T-cell (primary cell): ENCODE measurements at regions not wholly inside any gene's neighbourhood (a gene's known extent, or its start where the extent isn't known, plus 50 kb on each side); places are given as distances from the start of the nearest gene placed in this dataset.

Experiments
- ATAC-seq, 4 experiments: fragments of 200-7000 bp in 3 of 4; fragments of 150-1000 bp in 1 of 4; cut with Tn5 transposase; replicated peaks in 1 of 4; 1 replicate in 3 of 4; 2 replicates in 1 of 4; pipeline ENCODE4 v1.10.0; 2021; ENCODE audit warnings: moderate library complexity in 3 of 4, mild to moderate bottlenecking in 2 of 4, moderate number of reproducible peaks in 1 of 4
- CTCF ChIA-PET, 2 donors: fragments of 300-600 bp; sonication (Branson Sonifier 250); formaldehyde crosslinking; loops; one replicate each; lab custom pipeline; 2022; ENCODE audit warnings: antibody characterized with exemption in 2 of 2; lab: Charles Lee
- POLR2A ChIA-PET, 2 donors: fragments of 300-600 bp; sonication (Branson Sonifier 250); formaldehyde crosslinking; loops; one replicate each; lab custom pipeline; 2022; ENCODE audit warnings: antibody characterized with exemption in 2 of 2; lab: Charles Lee
- DNase-seq, 35 experiments: peaks; one replicate each; pipeline versions ENCODE4 v3.0.0 to v3.0.0-alpha.2; 2013 to 2023
- H3K27ac ChIP-seq: one replicate; pipeline ENCODE4 v1.5.1; 2013; ENCODE audit warnings: low read length
- H3K27me3 ChIP-seq, 2 experiments: replicated peaks in 1 of 2; 1 replicate in 1 of 2; 2 replicates in 1 of 2; pipeline versions ENCODE4 v1.6.1 to v1.7.0; 2013; ENCODE audit warnings: low read length in 1 of 2, mixed read lengths in 1 of 2; ENCODE audit not compliant: control insufficient read depth in 2 of 2, insufficient read depth in 2 of 2; ENCODE audit errors: extremely low read depth in 1 of 2
- H3K36me3 ChIP-seq, 2 donors: 1 replicate in 1 of 2; 2 replicates in 1 of 2; pipeline versions ENCODE4 v1.6.1 to v1.7.0; 2013; ENCODE audit warnings: low read length in 1 of 2; ENCODE audit not compliant: control insufficient read depth in 2 of 2, insufficient read depth in 1 of 2; ENCODE audit errors: extremely low read depth in 1 of 2
- H3K4me1 ChIP-seq, 2 experiments: 1 replicate in 1 of 2; 2 replicates in 1 of 2; pipeline versions ENCODE4 v1.6.1 to v1.7.0; 2013; ENCODE audit warnings: low read length in 2 of 2, mixed read lengths in 1 of 2; ENCODE audit not compliant: insufficient read depth in 2 of 2, control insufficient read depth in 1 of 2; ENCODE audit errors: extremely low read depth in 1 of 2
- H3K4me3 ChIP-seq, 2 donors: 1 replicate in 1 of 2; 2 replicates in 1 of 2; pipeline versions ENCODE4 v1.5.1 to v1.7.0; 2013; ENCODE audit warnings: mild to moderate bottlenecking in 2 of 2, low read length in 1 of 2, moderate library complexity in 1 of 2; ENCODE audit not compliant: control insufficient read depth in 1 of 2; ENCODE audit errors: extremely low read depth in 1 of 2
- H3K9me3 ChIP-seq: 2 replicates; pipeline ENCODE4 v1.7.0; 2013
- H3K27ac Mint-ChIP-seq, 2 donors: one replicate each; pipeline ENCODE4 v1.8.0; 2020 to 2021; ENCODE audit warnings: mild to moderate bottlenecking in 2 of 2, mixed read lengths in 2 of 2
- H3K27me3 Mint-ChIP-seq, 2 donors: one replicate each; pipeline ENCODE4 v1.8.0; 2021 to 2022; ENCODE audit warnings: mixed read lengths in 2 of 2
- H3K36me3 Mint-ChIP-seq: one replicate; pipeline ENCODE4 v1.8.0; 2021; ENCODE audit warnings: mixed read lengths
- H3K4me1 Mint-ChIP-seq, 3 donors: one replicate each; pipeline ENCODE4 v1.8.0; 2020 to 2022; ENCODE audit warnings: mixed read lengths in 3 of 3, mild to moderate bottlenecking in 1 of 3
- H3K4me3 Mint-ChIP-seq, 3 donors: one replicate each; pipeline ENCODE4 v1.8.0; 2020 to 2022; ENCODE audit warnings: mild to moderate bottlenecking in 3 of 3, mixed read lengths in 3 of 3, moderate library complexity in 3 of 3
- H3K9me3 Mint-ChIP-seq, 3 donors: one replicate each; pipeline ENCODE4 v1.8.0; 2020 to 2022; ENCODE audit warnings: mixed read lengths in 3 of 3
- WGBS: methylation state at CpG from one replicate; pipeline ENCODE4 v1.1.5; 2013; ENCODE audit warnings: missing lambda C conversion rate; ENCODE audit not compliant: insufficient coverage; 5-methylcytosine and 5-hydroxymethylcytosine counted together

GRCh38 chr21:18488252-18488651 lies 84.7 kb upstream of the TMPRSS15 start:
- no peak overlapping the region for H3K27ac ChIP-seq
- no peaks in the 10 kb centered on the region for H3K36me3 ChIP-seq
- no peaks in the 10 kb centered on the region for H3K9me3 ChIP-seq
- ChIA-PET POLR2A (no interaction called here), CTCF (no interaction called here)
- 80% methylated on average over 1 of the region's 1 CpG for WGBS
- Mint-ChIP-seq H3K9me3 (no peaks in the 10 kb centered on the region), H3K4me3 (no peak overlapping the region), H3K27ac (no peak overlapping the region), H3K27me3 (no peaks in the 10 kb centered on the region), H3K36me3 (no peaks in the 10 kb centered on the region), H3K4me1 (no peaks in the 10 kb centered on the region)
- no peak for DNase-seq
- H3K27me3 ChIP-seq, result no peaks in the 10 kb centered on the region
- ATAC-seq, result no peak
- no peaks in the 10 kb centered on the region for H3K4me1 ChIP-seq
- no peak overlapping the region for H3K4me3 ChIP-seq

GRCh38 chr21:18493422-18493821 lies 89.8 kb upstream of the TMPRSS15 start:
- no peak for ATAC-seq
- Histone ChIP-seq H3K36me3 (no peaks in the 10 kb centered on the region), H3K27ac (no peak overlapping the region), H3K4me1 (no peaks in the 10 kb centered on the region), H3K9me3 (no peaks in the 10 kb centered on the region), H3K4me3 (no peak overlapping the region), H3K27me3 (no peaks in the 10 kb centered on the region)
- H3K27me3 Mint-ChIP-seq, result no peaks in the 10 kb centered on the region
- ChIA-PET POLR2A (no interaction called here), CTCF (no interaction called here)
- no peaks in the 10 kb centered on the region for H3K36me3 Mint-ChIP-seq
- WGBS, result 89% methylated on average over 6 of the region's 8 CpGs
- no peak overlapping the region for H3K27ac Mint-ChIP-seq
- no peak for DNase-seq
- H3K4me3 Mint-ChIP-seq, result no peak overlapping the region
- H3K9me3 Mint-ChIP-seq, result no peaks in the 10 kb centered on the region
- H3K4me1 Mint-ChIP-seq, result no peaks in the 10 kb centered on the region

- H3K27ac Mint-ChIP-seq, result no peak overlapping the region
- ATAC-seq (no peak), DNase-seq (no peak)
- no peaks in the 10 kb centered on the region for H3K4me1 Mint-ChIP-seq
- H3K9me3 ChIP-seq, result no peaks in the 10 kb centered on the region
- ChIA-PET POLR2A (no interaction called here), CTCF (no interaction called here)
- H3K4me3 Mint-ChIP-seq, result no peak overlapping the region
- peaks cover 0 to 6% of the 10 kb centered on the region in 2 experiments for H3K4me1 ChIP-seq
- no peaks in the 10 kb centered on the region for H3K36me3 Mint-ChIP-seq
- H3K9me3 Mint-ChIP-seq, result no peaks in the 10 kb centered on the region
- WGBS, result no CpG with 5 or more reads among the region's 1 CpG
- H3K27me3 Mint-ChIP-seq, result no peaks in the 10 kb centered on the region
- no peak overlapping the region for H3K4me3 ChIP-seq
- H3K27me3 ChIP-seq, result no peaks in the 10 kb centered on the region
- H3K36me3 ChIP-seq, result no peaks in the 10 kb centered on the region
- H3K27ac ChIP-seq, result no peak overlapping the region
Measured at GRCh38 chr21:18495523-18495922, 91.9 kb upstream of the TMPRSS15 start.

- Mint-ChIP-seq H3K4me1 (no peaks in the 10 kb centered on the region), H3K36me3 (no peaks in the 10 kb centered on the region)
Measured at GRCh38 chr21:18498431-18498830, 94.8 kb upstream of the TMPRSS15 start.

GRCh38 chr21:18499761-18500376 lies 96.3 kb upstream of the TMPRSS15 start:
- H3K4me1 Mint-ChIP-seq, result no peaks in the 10 kb centered on the region
- no peak overlapping the region for H3K4me3 Mint-ChIP-seq
- no CpG with 5 or more reads among the region's 4 CpGs for WGBS
- no peak overlapping the region for H3K27ac Mint-ChIP-seq
- ChIA-PET POLR2A (no interaction called here), CTCF (interaction anchor here in 1 of 2 donors (0.6 to 1.1 kb wide), 2 partner anchors 9 to 674 kb away, joined by 3 to 4 read pairs; no protein-coding TSS in a partner anchor)
- Histone ChIP-seq H3K4me1 (peaks cover 0 to 6% of the 10 kb centered on the region in 2 experiments), H3K27me3 (no peaks in the 10 kb centered on the region), H3K27ac (no peak overlapping the region), H3K36me3 (no peaks in the 10 kb centered on the region), H3K4me3 (no peak overlapping the region), H3K9me3 (no peaks in the 10 kb centered on the region)
- no peak for ATAC-seq
- no peaks in the 10 kb centered on the region for H3K9me3 Mint-ChIP-seq
- H3K36me3 Mint-ChIP-seq, result no peaks in the 10 kb centered on the region
- no peaks in the 10 kb centered on the region for H3K27me3 Mint-ChIP-seq
- peak in 13 of 35 experiments; percentile 0 to 38 (median 4) for DNase-seq

More at GRCh38 chr21:18498431-18498830, 94.8 kb upstream of the TMPRSS15 start:
- H3K27ac Mint-ChIP-seq, result no peak overlapping the region
- ATAC-seq, result no peak
- DNase-seq, result no peak
- ChIA-PET POLR2A (no interaction called here), CTCF (interaction anchor here in 1 of 2 donors (0.6 to 1.3 kb wide), 2 partner anchors 26 to 816 kb away, joined by 4 read pairs; no protein-coding TSS in a partner anchor)
- Histone ChIP-seq H3K4me3 (no peak overlapping the region), H3K27ac (no peak overlapping the region), H3K9me3 (no peaks in the 10 kb centered on the region), H3K36me3 (no peaks in the 10 kb centered on the region), H3K4me1 (peaks cover 0 to 6% of the 10 kb centered on the region in 2 experiments), H3K27me3 (no peaks in the 10 kb centered on the region)
- no peak overlapping the region for H3K4me3 Mint-ChIP-seq
- H3K27me3 Mint-ChIP-seq, result no peaks in the 10 kb centered on the region
- H3K9me3 Mint-ChIP-seq, result no peaks in the 10 kb centered on the region
- no CpG with 5 or more reads among the region's 1 CpG for WGBS

GRCh38 chr21:18518054-18518481 lies 114.5 kb upstream of the TMPRSS15 start:
- no peak overlapping the region for H3K4me3 Mint-ChIP-seq
- H3K9me3 Mint-ChIP-seq, result peaks cover 0 to 3% (median 0%) of the 10 kb centered on the region in 3 donors
- no peak overlapping the region for H3K27ac Mint-ChIP-seq
- Histone ChIP-seq H3K4me3 (no peak overlapping the region), H3K27ac (no peak overlapping the region), H3K27me3 (no peaks in the 10 kb centered on the region), H3K36me3 (no peaks in the 10 kb centered on the region), H3K9me3 (no peaks in the 10 kb centered on the region), H3K4me1 (no peaks in the 10 kb centered on the region)
- ATAC-seq (no peak), DNase-seq (no peak)
- 91% methylated on average over 9 of the region's 11 CpGs for WGBS
- no peaks in the 10 kb centered on the region for H3K27me3 Mint-ChIP-seq
- H3K36me3 Mint-ChIP-seq, result no peaks in the 10 kb centered on the region
- no peaks in the 10 kb centered on the region for H3K4me1 Mint-ChIP-seq
- POLR2A ChIA-PET, result no interaction called here
- CTCF ChIA-PET, result no interaction called here
